Stimulated activated CD4-positive, alpha-beta T cell treated with anti-CD3 and anti-CD28 coated beads, Interleukin-2, amount 100 ng/mL, for 48 hours (primary cell): ENCODE measurements at regions not wholly inside any gene's neighbourhood (a gene's known extent, or its start where the extent isn't known, plus 50 kb on each side); places are given as distances from the start of the nearest gene placed in this dataset.

Experiments
- DNase-seq, 2 donors: peaks; one replicate each; pipeline ENCODE4 v3.0.0-alpha.2; 2020

- no peak for DNase-seq
These were observed 165.7 kb upstream of the AHR start for GRCh38 chr7:17132726-17133125.

DNA sequence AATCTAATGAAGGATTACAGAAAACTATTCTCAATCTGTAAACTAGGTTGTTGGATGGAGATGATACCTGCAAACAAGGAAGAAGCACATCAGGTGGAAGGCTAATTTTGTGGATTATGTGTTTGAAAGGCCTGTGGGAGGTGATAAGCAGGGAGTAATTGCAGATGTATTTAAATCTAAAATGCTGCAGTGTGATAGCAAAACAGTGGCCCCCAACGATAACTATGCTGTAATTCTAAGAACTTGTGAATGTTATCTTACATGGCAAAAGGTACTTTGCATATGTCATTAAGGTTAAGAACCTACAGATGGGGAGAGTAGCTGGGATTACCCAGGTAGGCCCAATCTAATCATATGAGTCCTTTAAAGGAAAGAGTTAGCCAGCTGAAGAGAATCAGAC lies 164.5 kb upstream of the AHR start:
- no peak for DNase-seq

DNA sequence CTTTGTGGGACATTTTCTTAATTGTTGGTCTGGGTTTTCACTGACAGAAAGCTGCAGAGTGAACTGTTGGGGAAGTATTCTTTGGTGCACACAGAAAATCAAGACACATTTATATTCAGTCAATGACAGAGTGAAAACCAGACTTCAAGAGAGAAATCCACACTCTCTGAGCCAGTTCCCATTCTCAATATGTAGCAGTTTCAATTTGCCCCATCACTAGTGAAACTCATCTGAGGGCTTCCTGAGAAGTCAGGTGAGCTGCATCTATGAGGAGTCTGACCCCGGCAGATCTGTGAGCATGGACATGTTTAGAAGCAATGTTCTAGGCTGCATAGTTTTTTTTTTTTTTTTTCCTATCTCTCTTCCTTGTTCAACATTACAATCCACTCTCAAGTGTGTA lies 163.7 kb upstream of the AHR start:
- no peak for DNase-seq

- no peak for DNase-seq
These were observed 162.3 kb upstream of the AHR start for GRCh38 chr7:17136126-17136525.

- no peak for DNase-seq
These were observed 159.4 kb upstream of the AHR start for GRCh38 chr7:17139081-17139480.

DNA sequence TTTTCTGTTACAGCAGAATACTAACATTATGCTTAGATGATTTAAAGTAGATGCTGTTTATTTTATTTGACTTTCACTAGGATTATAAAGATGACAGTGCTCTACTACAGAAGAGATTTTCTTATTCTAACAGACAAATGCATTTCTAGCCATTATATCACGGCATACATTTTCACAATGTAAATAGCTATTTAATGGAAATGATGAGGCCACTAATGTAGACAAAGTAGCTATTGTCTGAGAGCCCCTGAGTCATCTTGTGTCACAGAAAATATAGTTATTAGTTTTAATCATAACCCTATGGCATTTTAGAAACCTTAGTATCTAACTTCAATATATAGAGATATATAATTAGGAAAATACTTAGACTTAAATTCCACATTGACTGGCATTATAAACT lies 158.0 kb upstream of the AHR start:
- no peak for DNase-seq

GRCh38 chr7:17142831-17143541 lies 155.5 kb upstream of the AHR start:
- no peak for DNase-seq

DNA sequence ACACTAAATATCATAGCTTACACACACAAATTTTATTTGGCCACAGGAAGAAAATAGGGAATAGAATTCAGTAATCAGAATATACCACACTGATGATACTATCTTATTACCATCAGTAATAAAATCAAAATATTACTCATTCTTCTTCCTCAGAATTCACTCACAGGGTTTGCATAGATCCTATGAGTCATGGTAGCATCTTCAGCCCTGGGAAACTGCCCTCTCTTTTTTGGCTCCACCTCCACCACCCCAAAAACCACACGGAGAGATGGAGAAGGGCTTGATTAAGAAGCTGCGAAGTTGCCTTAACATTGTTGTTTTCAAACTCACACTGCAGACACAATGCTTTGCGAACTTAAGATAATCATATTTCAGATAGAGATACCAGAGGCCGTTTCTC lies 154.1 kb upstream of the AHR start:
- DNase-seq = peak; percentile 43 to 51

GRCh38 chr7:17146621-17147020 lies 151.8 kb upstream of the AHR start:
- DNase-seq = no peak

DNA sequence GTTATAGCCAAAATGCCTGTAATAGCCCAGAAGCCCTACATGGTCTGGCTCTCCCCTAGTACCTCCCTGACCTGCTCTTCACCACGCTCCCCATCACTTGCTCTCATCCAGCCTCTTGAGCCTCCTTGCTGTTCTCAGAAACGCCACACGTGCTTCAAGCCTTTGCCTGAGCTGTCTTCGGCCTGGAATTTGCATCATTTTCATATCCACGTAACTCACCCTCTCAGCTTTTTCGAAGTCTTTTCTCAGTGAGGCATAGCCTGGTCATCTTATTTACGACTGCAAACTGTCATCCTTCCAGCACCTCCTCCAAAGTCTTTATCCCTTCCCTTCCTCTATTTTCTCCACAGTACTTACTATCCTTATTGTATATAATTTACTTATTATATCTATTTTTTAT lies 151.0 kb upstream of the AHR start:
- no peak for DNase-seq

- no peak for DNase-seq
These were observed 148.4 kb upstream of the AHR start for GRCh38 chr7:17150018-17150417.

DNA sequence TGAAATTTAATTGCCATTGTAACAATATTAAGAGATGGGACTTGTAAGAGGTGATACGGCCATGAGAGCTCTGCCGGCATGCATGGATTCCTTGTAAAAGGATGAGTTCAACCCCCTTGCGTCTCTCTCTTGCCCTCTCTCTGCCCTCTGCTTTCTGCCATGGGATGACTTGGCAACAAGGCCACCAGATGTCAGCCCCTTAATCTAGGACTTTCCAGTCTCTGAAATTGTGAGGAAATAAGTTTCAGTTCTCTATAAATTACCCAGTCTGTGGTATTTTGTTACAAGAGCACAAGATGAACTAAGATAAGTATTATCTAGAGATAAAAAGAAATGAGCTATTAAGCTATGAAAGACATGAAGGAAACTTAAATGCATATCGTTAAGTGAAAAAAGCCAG lies 145.7 kb upstream of the AHR start:
- no peak for DNase-seq

GRCh38 chr7:17153536-17153935 lies 144.9 kb upstream of the AHR start:
- DNase-seq = no peak

- no peak for DNase-seq
These were observed 142.9 kb upstream of the AHR start for GRCh38 chr7:17155529-17155928.

GRCh38 chr7:17158261-17158660 lies 140.2 kb upstream of the AHR start:
- no peak for DNase-seq

DNA sequence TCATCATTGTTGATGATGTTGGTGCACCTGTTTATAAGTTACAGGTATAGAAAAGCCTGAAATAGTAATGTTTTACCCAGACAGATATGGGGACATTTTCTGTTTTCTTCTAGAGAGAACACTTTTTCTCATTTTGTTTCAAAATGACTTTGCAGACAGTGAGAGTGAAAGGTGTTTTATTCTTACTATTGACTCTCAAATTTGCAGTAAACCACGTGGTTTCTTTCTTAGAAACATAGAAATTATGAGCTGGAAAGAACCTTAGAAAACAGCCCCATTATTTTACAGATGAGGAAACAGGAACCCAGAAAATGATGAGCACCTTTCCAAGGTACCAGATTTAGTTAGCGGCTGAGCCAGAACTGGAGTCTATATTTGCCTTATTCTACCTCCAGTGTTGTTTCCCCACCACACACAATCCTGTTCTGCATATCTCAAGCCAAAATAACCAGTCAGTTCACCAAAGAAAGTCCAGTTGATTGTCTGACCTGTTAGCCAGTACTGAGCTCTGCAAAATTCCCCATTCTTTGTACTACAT lies 138.9 kb upstream of the AHR start:
- no peak for DNase-seq

DNA sequence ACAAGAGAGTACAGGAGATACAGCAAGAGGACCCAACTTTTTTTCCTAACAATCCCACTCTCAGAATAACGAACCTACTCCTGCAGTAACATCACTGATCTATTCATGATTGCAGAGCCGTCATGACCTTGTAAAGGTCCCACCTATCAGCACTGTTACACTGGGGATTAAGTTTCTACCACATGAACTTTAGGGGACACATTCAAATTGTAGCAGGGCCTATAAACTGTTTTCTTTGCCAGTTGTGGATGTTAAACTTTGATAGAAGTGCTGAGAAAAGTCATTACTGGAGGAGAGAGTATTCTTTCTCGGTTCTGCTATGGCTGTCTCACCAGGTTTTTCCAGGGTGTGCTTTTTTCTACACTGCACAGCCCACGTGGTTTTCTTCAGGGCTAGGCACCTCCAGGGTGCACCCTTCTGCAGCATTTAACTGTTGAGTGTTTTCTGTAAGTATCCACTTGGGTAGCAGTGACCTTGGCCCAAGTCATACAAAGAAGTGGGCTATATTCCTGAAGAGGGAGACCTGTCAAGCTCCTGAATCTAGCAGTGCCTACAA lies 131.6 kb upstream of the AHR start:
- no peak for DNase-seq

GRCh38 chr7:17168416-17168815 lies 130.0 kb upstream of the AHR start:
- no peak for DNase-seq

DNA sequence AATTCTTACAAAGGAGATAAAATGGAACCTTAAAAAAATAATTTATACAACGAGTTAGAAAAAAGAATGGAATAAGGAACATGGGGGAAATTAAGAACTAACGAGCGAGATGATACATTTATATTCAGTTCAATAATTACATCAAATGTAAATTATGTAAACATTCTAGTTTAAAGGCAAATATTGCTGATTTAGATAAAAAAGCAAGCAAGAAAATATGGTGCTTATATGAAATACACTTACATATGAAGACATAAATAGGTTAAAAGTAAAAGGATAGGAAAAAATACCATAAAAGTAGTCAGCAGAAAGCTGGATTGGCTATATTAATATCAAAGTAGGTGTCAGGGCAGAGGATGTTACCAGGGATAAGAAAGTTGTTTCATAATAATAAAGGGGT lies 127.0 kb upstream of the AHR start:
- no peak for DNase-seq

GRCh38 chr7:17176371-17177032 lies 122.0 kb upstream of the AHR start:
- no peak for DNase-seq

- DNase-seq = no peak
These were observed 119.9 kb upstream of the AHR start for GRCh38 chr7:17178545-17178944.

- DNase-seq = no peak
These were observed 117.0 kb upstream of the AHR start for GRCh38 chr7:17181482-17181881.

GRCh38 chr7:17183630-17184328 lies 114.7 kb upstream of the AHR start:
- DNase-seq = no peak
